ENCODE measurements at regions not wholly inside any gene's neighbourhood (a gene's known extent, or its start where the extent isn't known, plus 50 kb on each side); places are given as distances from the start of the nearest gene placed in this dataset.

DNA sequence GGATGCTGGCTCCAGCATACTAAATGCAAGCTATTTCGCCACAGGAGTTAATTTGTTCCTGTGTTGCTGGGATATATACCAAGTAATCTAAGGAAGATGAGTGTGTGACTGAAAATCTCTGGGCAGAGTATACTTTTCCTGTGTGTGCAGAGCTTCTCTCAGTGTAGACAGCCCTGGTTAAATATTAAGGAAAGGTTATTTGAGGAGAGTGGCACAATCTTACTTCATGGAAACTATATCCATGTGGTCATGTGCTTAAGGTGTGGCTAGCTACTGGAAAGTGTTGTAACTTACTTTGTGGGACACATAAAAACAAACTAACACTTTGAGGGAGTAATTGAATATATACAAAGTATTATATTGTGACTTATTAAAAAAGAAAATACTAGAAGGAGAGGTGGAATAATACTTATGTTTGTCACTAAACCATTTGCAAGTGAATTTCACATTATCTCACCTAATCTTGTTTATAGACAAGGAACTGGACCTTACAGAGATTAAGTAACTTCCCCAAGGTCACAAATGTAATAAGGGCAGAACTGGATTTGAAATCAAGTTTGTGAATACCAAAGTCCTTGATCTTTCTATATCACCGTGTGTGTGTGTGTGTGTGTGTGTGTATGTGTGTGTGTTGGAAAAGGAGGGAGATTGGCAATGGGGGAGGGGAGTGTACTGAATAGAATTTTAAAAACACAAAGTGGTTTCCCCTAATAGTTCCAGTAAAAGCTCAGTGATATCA, 408.2 kb upstream of the NR3C2 start:
- H3K27me3 ChIP-seq (ENCODE audit: control insufficient read depth, insufficient read depth, low read length) = no peaks in the 10 kb centered on the region
- Mint-ChIP-seq H3K4me3 (no peak overlapping the region), H3K27me3 (ENCODE audit: low read depth in 2 of 2) (no peaks in the 10 kb centered on the region), H3K27ac (no peak overlapping the region), H3K4me1 (no peaks in the 10 kb centered on the region), H3K9me3 (peaks cover 3 to 10% of the 10 kb centered on the region in 2 donors), H3K36me3 (no peaks in the 10 kb centered on the region)
- WGBS (ENCODE audit: insufficient coverage) = 68% methylated on average over 2 of the region's 2 CpGs
- intact Hi-C loops (cut with micrococcal nuclease) = no loop called here
- no peak overlapping the region for H3K27ac ChIP-seq (ENCODE audit: low read length)
- no peaks in the 10 kb centered on the region for H3K36me3 ChIP-seq (ENCODE audit: control insufficient read depth, insufficient read depth, low read length)
- no peaks in the 10 kb centered on the region for H3K4me1 ChIP-seq (ENCODE audit: control insufficient read depth, insufficient read depth, low read length)
- TF ChIP-seq, protein P1, sequence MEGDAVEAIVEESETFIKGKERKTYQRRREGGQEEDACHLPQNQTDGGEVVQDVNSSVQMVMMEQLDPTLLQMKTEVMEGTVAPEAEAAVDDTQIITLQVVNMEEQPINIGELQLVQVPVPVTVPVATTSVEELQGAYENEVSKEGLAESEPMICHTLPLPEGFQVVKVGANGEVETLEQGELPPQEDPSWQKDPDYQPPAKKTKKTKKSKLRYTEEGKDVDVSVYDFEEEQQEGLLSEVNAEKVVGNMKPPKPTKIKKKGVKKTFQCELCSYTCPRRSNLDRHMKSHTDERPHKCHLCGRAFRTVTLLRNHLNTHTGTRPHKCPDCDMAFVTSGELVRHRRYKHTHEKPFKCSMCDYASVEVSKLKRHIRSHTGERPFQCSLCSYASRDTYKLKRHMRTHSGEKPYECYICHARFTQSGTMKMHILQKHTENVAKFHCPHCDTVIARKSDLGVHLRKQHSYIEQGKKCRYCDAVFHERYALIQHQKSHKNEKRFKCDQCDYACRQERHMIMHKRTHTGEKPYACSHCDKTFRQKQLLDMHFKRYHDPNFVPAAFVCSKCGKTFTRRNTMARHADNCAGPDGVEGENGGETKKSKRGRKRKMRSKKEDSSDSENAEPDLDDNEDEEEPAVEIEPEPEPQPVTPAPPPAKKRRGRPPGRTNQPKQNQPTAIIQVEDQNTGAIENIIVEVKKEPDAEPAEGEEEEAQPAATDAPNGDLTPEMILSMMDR (IDR thresholded peaks at IDR 0.05) = no peak
- no peak overlapping the region for H3K4me3 ChIP-seq (ENCODE audit: low read length)
- DNase-seq (no peak), ATAC-seq (no peak)
- H3K9me3 ChIP-seq (ENCODE audit: control insufficient read depth, insufficient read depth, low read length) = no peaks in the 10 kb centered on the region

DNA sequence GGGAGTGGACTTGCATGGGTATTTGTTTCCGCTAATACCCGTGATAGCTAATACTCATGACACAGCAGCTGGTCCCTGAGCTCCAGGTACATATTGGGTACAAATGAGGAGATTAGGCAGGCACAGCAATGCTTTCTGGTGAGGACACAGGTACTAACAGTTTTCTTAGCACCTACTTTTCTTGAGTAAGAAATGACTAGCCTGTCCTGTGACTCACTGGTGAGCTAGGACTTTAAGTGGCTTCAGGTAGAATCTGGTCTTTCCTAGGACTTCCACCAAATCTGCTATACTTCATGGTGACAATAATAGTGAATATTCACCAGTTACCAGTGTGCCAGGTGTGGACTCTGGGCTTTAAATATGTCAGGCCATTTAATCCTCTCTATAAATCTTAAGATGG, 407.4 kb upstream of the NR3C2 start:
- H3K36me3 ChIP-seq (ENCODE audit: control insufficient read depth, insufficient read depth, low read length) = no peaks in the 10 kb centered on the region
- intact Hi-C loops (cut with micrococcal nuclease) = no loop called here
- Mint-ChIP-seq H3K27me3 (ENCODE audit: low read depth in 2 of 2) (no peaks in the 10 kb centered on the region), H3K4me1 (no peaks in the 10 kb centered on the region), H3K4me3 (no peak overlapping the region), H3K27ac (no peak overlapping the region), H3K36me3 (no peaks in the 10 kb centered on the region), H3K9me3 (peaks cover 5 to 10% of the 10 kb centered on the region in 2 donors)
- H3K4me1 ChIP-seq (ENCODE audit: control insufficient read depth, insufficient read depth, low read length) = no peaks in the 10 kb centered on the region
- DNase-seq (no peak), ATAC-seq (no peak)
- TF ChIP-seq, protein P1 (IDR thresholded peaks at IDR 0.05) = no peak
- 100% methylated on average over 2 of the region's 2 CpGs for WGBS (ENCODE audit: insufficient coverage)
- H3K27ac ChIP-seq (ENCODE audit: low read length) = no peak overlapping the region
- no peak overlapping the region for H3K4me3 ChIP-seq (ENCODE audit: low read length)
- H3K27me3 ChIP-seq (ENCODE audit: control insufficient read depth, insufficient read depth, low read length) = no peaks in the 10 kb centered on the region
- no peaks in the 10 kb centered on the region for H3K9me3 ChIP-seq (ENCODE audit: control insufficient read depth, insufficient read depth, low read length)

DNA sequence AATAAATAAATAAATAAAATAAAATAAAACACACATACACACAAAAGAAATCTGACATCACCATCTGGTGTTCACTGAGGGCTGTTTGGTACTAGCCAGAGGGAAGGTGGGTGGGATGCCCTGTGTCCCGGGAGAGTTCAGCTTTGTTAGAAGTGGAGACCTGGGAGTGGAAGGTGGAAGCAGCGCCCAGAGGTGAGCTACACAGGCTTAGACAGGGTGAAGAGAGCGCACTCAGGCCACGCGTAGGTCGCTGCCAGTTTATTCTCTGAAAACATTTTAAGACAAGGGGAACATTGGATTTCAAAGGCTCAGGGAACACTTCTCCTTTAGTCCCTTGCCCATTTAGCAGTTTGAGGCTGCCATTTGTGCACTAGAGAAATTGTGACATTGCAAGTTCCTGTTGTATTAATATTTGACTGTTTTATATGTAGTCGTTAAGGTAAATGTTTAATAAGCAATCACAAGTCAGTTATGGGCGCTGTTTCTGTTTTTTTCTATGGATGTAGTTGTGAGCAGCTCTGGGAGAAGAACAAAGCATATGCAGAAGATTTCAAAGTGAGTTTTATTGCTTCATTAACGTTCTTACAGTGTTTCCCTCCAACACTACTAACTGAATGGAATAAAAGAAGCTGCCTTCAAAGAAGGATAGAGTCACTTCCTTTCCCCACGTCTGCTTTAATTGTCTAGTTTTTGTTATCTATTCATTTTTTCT, 405.5 kb upstream of the NR3C2 start:
- WGBS (ENCODE audit: insufficient coverage) = 94% methylated on average over 7 of the region's 10 CpGs
- Mint-ChIP-seq H3K27me3 (ENCODE audit: low read depth in 2 of 2) (no peaks in the 10 kb centered on the region), H3K4me1 (no peaks in the 10 kb centered on the region)

More for the DNA sequence above, 405.5 kb upstream of the NR3C2 start:
- no peak overlapping the region for H3K4me3 Mint-ChIP-seq
- Histone ChIP-seq H3K36me3 (ENCODE audit: control insufficient read depth, insufficient read depth, low read length) (no peaks in the 10 kb centered on the region), H3K4me3 (ENCODE audit: low read length) (no peak overlapping the region), H3K27ac (ENCODE audit: low read length) (no peak overlapping the region), H3K9me3 (ENCODE audit: control insufficient read depth, insufficient read depth, low read length) (no peaks in the 10 kb centered on the region), H3K27me3 (ENCODE audit: control insufficient read depth, insufficient read depth, low read length) (no peaks in the 10 kb centered on the region), H3K4me1 (ENCODE audit: control insufficient read depth, insufficient read depth, low read length) (no peaks in the 10 kb centered on the region)
- peaks cover 4 to 10% of the 10 kb centered on the region in 2 donors for H3K9me3 Mint-ChIP-seq
- intact Hi-C loops (cut with micrococcal nuclease) = no loop called here
- TF ChIP-seq, protein P1 (IDR thresholded peaks at IDR 0.05) = no peak
- no peak for DNase-seq
- no peaks in the 10 kb centered on the region for H3K36me3 Mint-ChIP-seq
- ATAC-seq = no peak
- no peak overlapping the region for H3K27ac Mint-ChIP-seq

All from natural killer cell (primary cell).